ENCODE measurements at regions not wholly inside any gene's neighbourhood (a gene's known extent, or its start where the extent isn't known, plus 50 kb on each side); places are given as distances from the start of the nearest gene placed in this dataset.

DNA sequence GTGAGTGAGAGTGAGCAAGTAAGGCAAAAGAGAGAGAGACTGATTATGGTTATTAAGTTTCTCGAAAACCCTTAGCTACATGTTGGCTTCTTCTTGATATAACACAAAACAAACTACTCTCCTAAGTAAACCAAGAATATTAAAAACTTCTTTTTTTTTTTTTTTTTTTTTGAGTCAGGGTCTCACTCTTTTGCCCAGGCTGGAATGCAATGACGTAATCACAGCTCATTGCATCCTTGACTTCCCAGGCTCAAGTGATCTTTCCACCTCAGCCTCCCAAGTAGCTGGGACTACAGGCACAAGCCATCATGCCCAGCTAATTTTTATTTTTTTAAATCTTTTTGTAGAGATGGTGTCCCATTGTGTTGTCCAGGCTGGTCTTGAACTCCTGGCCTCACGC is 102.2 kb upstream of the IL6 start:
- no peak overlapping the region for H3K27ac Mint-ChIP-seq
- ChIA-PET CTCF (interaction anchor here (0.6 kb wide), 1 partner anchor 12 kb away, joined by 3 read pairs; no protein-coding TSS in a partner anchor), POLR2A (no interaction called here)
- H3K36me3 Mint-ChIP-seq, result peaks cover 2% of the 10 kb centered on the region; the same call in 1 of the 2 replicates
- no peaks in the 10 kb centered on the region for H3K27me3 Mint-ChIP-seq (ENCODE audit: low read depth)
- TF ChIP-seq TP53 (CRISPR knock-in tag; IDR thresholded peaks at IDR 0.05), result no peak
- TF ChIP-seq SMAD4 (CRISPR knock-in tag; IDR thresholded peaks at IDR 0.05), result no peak
- TF ChIP-seq, protein P1, sequence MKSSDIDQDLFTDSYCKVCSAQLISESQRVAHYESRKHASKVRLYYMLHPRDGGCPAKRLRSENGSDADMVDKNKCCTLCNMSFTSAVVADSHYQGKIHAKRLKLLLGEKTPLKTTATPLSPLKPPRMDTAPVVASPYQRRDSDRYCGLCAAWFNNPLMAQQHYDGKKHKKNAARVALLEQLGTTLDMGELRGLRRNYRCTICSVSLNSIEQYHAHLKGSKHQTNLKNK (CRISPR knock-in tag; IDR thresholded peaks at IDR 0.05), result no peak
- TF ChIP-seq, protein P2, sequence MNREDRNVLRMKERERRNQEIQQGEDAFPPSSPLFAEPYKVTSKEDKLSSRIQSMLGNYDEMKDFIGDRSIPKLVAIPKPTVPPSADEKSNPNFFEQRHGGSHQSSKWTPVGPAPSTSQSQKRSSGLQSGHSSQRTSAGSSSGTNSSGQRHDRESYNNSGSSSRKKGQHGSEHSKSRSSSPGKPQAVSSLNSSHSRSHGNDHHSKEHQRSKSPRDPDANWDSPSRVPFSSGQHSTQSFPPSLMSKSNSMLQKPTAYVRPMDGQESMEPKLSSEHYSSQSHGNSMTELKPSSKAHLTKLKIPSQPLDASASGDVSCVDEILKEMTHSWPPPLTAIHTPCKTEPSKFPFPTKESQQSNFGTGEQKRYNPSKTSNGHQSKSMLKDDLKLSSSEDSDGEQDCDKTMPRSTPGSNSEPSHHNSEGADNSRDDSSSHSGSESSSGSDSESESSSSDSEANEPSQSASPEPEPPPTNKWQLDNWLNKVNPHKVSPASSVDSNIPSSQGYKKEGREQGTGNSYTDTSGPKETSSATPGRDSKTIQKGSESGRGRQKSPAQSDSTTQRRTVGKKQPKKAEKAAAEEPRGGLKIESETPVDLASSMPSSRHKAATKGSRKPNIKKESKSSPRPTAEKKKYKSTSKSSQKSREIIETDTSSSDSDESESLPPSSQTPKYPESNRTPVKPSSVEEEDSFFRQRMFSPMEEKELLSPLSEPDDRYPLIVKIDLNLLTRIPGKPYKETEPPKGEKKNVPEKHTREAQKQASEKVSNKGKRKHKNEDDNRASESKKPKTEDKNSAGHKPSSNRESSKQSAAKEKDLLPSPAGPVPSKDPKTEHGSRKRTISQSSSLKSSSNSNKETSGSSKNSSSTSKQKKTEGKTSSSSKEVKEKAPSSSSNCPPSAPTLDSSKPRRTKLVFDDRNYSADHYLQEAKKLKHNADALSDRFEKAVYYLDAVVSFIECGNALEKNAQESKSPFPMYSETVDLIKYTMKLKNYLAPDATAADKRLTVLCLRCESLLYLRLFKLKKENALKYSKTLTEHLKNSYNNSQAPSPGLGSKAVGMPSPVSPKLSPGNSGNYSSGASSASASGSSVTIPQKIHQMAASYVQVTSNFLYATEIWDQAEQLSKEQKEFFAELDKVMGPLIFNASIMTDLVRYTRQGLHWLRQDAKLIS (CRISPR knock-in tag; IDR thresholded peaks at IDR 0.05; ENCODE audit: borderline replicate concordance), result no peak
- TF ChIP-seq ATF1 (CRISPR knock-in tag; IDR thresholded peaks at IDR 0.05), result no peak
- TF ChIP-seq, protein P3, sequence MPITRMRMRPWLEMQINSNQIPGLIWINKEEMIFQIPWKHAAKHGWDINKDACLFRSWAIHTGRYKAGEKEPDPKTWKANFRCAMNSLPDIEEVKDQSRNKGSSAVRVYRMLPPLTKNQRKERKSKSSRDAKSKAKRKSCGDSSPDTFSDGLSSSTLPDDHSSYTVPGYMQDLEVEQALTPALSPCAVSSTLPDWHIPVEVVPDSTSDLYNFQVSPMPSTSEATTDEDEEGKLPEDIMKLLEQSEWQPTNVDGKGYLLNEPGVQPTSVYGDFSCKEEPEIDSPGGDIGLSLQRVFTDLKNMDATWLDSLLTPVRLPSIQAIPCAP (CRISPR knock-in tag; IDR thresholded peaks at IDR 0.05), result no peak
- TF ChIP-seq SOX15 (CRISPR knock-in tag; IDR thresholded peaks at IDR 0.05), result no peak
- TF ChIP-seq ZNF396 (CRISPR knock-in tag; IDR thresholded peaks at IDR 0.05; ENCODE audit: borderline replicate concordance), result no peak
- no peak for TF ChIP-seq TEAD1 (CRISPR knock-in tag; IDR thresholded peaks at IDR 0.05)
- TF ChIP-seq SP1 (CRISPR knock-in tag; conservative IDR thresholded peaks at IDR 0.05), result no peak
- TF ChIP-seq KAT7 (CRISPR knock-in tag; IDR thresholded peaks at IDR 0.05; ENCODE audit: borderline replicate concordance), result no peak
- TF ChIP-seq, protein P4, sequence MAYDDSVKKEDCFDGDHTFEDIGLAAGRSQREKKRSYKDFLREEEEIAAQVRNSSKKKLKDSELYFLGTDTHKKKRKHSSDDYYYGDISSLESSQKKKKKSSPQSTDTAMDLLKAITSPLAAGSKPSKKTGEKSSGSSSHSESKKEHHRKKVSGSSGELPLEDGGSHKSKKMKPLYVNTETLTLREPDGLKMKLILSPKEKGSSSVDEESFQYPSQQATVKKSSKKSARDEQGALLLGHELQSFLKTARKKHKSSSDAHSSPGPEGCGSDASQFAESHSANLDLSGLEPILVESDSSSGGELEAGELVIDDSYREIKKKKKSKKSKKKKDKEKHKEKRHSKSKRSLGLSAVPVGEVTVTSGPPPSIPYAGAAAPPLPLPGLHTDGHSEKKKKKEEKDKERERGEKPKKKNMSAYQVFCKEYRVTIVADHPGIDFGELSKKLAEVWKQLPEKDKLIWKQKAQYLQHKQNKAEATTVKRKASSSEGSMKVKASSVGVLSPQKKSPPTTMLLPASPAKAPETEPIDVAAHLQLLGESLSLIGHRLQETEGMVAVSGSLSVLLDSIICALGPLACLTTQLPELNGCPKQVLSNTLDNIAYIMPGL (CRISPR knock-in tag; IDR thresholded peaks at IDR 0.05), result no peak
- TF ChIP-seq, protein P5, sequence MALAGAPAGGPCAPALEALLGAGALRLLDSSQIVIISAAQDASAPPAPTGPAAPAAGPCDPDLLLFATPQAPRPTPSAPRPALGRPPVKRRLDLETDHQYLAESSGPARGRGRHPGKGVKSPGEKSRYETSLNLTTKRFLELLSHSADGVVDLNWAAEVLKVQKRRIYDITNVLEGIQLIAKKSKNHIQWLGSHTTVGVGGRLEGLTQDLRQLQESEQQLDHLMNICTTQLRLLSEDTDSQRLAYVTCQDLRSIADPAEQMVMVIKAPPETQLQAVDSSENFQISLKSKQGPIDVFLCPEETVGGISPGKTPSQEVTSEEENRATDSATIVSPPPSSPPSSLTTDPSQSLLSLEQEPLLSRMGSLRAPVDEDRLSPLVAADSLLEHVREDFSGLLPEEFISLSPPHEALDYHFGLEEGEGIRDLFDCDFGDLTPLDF (CRISPR knock-in tag; IDR thresholded peaks at IDR 0.05), result no peak
- TF ChIP-seq, protein P6, sequence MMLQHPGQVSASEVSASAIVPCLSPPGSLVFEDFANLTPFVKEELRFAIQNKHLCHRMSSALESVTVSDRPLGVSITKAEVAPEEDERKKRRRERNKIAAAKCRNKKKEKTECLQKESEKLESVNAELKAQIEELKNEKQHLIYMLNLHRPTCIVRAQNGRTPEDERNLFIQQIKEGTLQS (CRISPR knock-in tag; conservative IDR thresholded peaks at IDR 0.05), result no peak
- TF ChIP-seq, protein P7, sequence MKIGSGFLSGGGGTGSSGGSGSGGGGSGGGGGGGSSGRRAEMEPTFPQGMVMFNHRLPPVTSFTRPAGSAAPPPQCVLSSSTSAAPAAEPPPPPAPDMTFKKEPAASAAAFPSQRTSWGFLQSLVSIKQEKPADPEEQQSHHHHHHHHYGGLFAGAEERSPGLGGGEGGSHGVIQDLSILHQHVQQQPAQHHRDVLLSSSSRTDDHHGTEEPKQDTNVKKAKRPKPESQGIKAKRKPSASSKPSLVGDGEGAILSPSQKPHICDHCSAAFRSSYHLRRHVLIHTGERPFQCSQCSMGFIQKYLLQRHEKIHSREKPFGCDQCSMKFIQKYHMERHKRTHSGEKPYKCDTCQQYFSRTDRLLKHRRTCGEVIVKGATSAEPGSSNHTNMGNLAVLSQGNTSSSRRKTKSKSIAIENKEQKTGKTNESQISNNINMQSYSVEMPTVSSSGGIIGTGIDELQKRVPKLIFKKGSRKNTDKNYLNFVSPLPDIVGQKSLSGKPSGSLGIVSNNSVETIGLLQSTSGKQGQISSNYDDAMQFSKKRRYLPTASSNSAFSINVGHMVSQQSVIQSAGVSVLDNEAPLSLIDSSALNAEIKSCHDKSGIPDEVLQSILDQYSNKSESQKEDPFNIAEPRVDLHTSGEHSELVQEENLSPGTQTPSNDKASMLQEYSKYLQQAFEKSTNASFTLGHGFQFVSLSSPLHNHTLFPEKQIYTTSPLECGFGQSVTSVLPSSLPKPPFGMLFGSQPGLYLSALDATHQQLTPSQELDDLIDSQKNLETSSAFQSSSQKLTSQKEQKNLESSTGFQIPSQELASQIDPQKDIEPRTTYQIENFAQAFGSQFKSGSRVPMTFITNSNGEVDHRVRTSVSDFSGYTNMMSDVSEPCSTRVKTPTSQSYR (CRISPR knock-in tag; IDR thresholded peaks at IDR 0.05), result no peak
- no peak for TF ChIP-seq JAZF1 (CRISPR knock-in tag; IDR thresholded peaks at IDR 0.05)
- no peak for TF ChIP-seq GRHL2 (CRISPR knock-in tag; IDR thresholded peaks at IDR 0.05; ENCODE audit: insufficient replicate concordance, severe bottlenecking)
- TF ChIP-seq SMAD3 (CRISPR knock-in tag; IDR thresholded peaks at IDR 0.05; ENCODE audit: borderline replicate concordance), result no peak
- TF ChIP-seq CBFB (CRISPR knock-in tag; IDR thresholded peaks at IDR 0.05; ENCODE audit: low read depth), result no peak
- no peak for TF ChIP-seq ZBTB21 (CRISPR knock-in tag; IDR thresholded peaks at IDR 0.05; ENCODE audit: borderline replicate concordance)
- H3K9me3 Mint-ChIP-seq, result peaks cover 18% of the 10 kb centered on the region
- H3K4me1 Mint-ChIP-seq, result peaks cover 13% of the 10 kb centered on the region
- H3K4me3 Mint-ChIP-seq, result no peak overlapping the region
- no peak for DNase-seq (ENCODE audit: low spot score)
- ATAC-seq, result no peak

All from WTC11 (cell line).